Keratinocyte (primary cell): ENCODE measurements at regions not wholly inside any gene's neighbourhood (a gene's known extent, or its start where the extent isn't known, plus 50 kb on each side); places are given as distances from the start of the nearest gene placed in this dataset.
"Not testable (repeated sequence)": the region's sequence is repeated elsewhere in the genome, so short reads cannot be mapped to it uniquely, and the experiment has no call there.

Experiments
- DNase-seq: peaks from one replicate; pipeline ENCODE4 v3.0.0-alpha.2; 2011; ENCODE audit warnings: low read depth, missing footprints, low spot score
- FAIRE-seq: peaks from 2 replicates; lab custom pipeline; 2011; peaks lifted over from hg19 to GRCh38; lab: Jason Lieb, UNC
- H2AFZ ChIP-seq: 2 replicates; pipeline ENCODE4 v1.6.0; 2012; ENCODE audit warnings: low read length, control low read depth, inconsistent platforms; ENCODE audit not compliant: control insufficient read depth
- H3K27ac ChIP-seq: 2 replicates; pipeline ENCODE4 v1.5.1; 2011; ENCODE audit warnings: low read length; ENCODE audit not compliant: control insufficient read depth, insufficient read depth
- H3K27me3 ChIP-seq: 3 replicates; pipeline ENCODE4 v1.6.0; 2011; ENCODE audit warnings: low read length; ENCODE audit not compliant: control insufficient read depth, insufficient read depth; ENCODE audit errors: extremely low read depth
- H3K36me3 ChIP-seq, 2 experiments: 2 replicates in 1 of 2; 3 replicates in 1 of 2; pipeline ENCODE4 v1.5.1; 2011; ENCODE audit warnings: low read length in 2 of 2, mild to moderate bottlenecking in 1 of 2; ENCODE audit not compliant: control insufficient read depth in 2 of 2, insufficient read depth in 2 of 2; ENCODE audit errors: extremely low read depth in 1 of 2
- H3K4me1 ChIP-seq: 3 replicates; pipeline ENCODE4 v1.5.1; 2011; ENCODE audit warnings: low read length; ENCODE audit not compliant: control insufficient read depth, insufficient read depth; ENCODE audit errors: extremely low read depth
- H3K4me2 ChIP-seq: 3 replicates; pipeline ENCODE4 v1.6.0; 2011; ENCODE audit warnings: low read depth, low read length; ENCODE audit not compliant: control insufficient read depth, insufficient read depth; ENCODE audit errors: extremely low read depth
- H3K4me3 ChIP-seq, 3 experiments: fragments of 200-600 bp in 1 of 3; sonication (generic) in 1 of 3; 2 replicates in 2 of 3; 3 replicates in 1 of 3; pipeline ENCODE4 v1.5.1; 2011 to 2016; ENCODE audit warnings: low read length in 3 of 3, mild to moderate bottlenecking in 3 of 3, control low read depth in 2 of 3, inconsistent platforms in 1 of 3, low read depth in 1 of 3, mixed read lengths in 1 of 3, mixed run types in 1 of 3, moderate library complexity in 1 of 3; ENCODE audit not compliant: control insufficient read depth in 2 of 3, insufficient read depth in 2 of 3; ENCODE audit errors: extremely low read depth in 1 of 3
- H3K79me2 ChIP-seq: 2 replicates; pipeline ENCODE4 v1.6.0; 2012; ENCODE audit warnings: low read length; ENCODE audit not compliant: control insufficient read depth, insufficient read depth
- H3K9ac ChIP-seq: 3 replicates; pipeline ENCODE4 v1.6.0; 2011; ENCODE audit warnings: low read length; ENCODE audit not compliant: control insufficient read depth, insufficient read depth; ENCODE audit errors: extremely low read depth
- H3K9me1 ChIP-seq: 3 replicates; pipeline ENCODE4 v1.6.0; 2011; ENCODE audit warnings: low read length; ENCODE audit not compliant: control insufficient read depth, insufficient read depth; ENCODE audit errors: extremely low read depth
- H3K9me3 ChIP-seq: 2 replicates; pipeline ENCODE4 v1.5.1; 2012; ENCODE audit warnings: low read depth, low read length; ENCODE audit not compliant: control insufficient read depth
- H4K20me1 ChIP-seq: 3 replicates; pipeline ENCODE4 v1.6.0; 2011; ENCODE audit warnings: low read length; ENCODE audit not compliant: control insufficient read depth, insufficient read depth; ENCODE audit errors: extremely low read depth
- EZH2 ChIP-seq: IDR thresholded peaks from one replicate; pipeline ENCODE4 v1.6.1; 2012; ENCODE audit warnings: inconsistent platforms, mild to moderate bottlenecking, low read length, moderate library complexity
- dilution Hi-C: fragments of 300-500 bp; cut with MboI; formaldehyde crosslinking; loops from one replicate; pipeline ENCODE4 v1.7.0; 2020; ENCODE audit warnings: low sequenced_read_pairs; ENCODE audit not compliant: extremely low pct_ligation_motif_present
- TF ChIP-seq, protein P1 (sequence below), 3 experiments: IDR thresholded peaks in 1 of 3; conservative IDR thresholded peaks in 1 of 3; optimal IDR thresholded peaks in 1 of 3; 2 replicates in 2 of 3; 3 replicates in 1 of 3; pipeline versions ENCODE3 to v1.5.1; 2011; ENCODE audit warnings: low read length in 3 of 3, mild to moderate bottlenecking in 3 of 3, moderate library complexity in 2 of 3, control low read depth in 1 of 3, inconsistent platforms in 1 of 3; ENCODE audit not compliant: insufficient read depth in 2 of 3; ENCODE audit errors: extremely low read depth in 1 of 3

DNA sequence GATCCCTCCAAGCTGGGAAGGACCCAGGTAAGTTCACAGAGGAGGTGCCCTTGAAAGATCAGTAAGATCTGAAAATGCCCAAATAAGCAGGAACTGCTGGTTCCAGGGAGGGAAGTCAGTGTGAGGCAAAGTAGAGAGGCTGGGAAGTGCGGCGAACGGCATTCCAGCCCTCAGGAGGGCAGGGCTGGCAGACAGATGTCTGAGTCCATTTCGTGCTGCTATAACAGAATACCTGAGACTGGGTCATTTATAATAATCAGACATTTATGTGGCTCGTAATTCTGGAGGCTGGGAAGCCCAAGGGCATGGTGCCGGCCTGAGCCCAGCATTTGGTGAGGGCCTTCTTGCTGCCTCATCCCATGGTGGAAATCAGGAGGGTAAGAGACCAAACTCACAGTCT, 105.1 kb downstream of the TNFRSF13B start:
- not testable (repeated sequence) for H3K4me2 ChIP-seq, H3K9ac ChIP-seq

DNA sequence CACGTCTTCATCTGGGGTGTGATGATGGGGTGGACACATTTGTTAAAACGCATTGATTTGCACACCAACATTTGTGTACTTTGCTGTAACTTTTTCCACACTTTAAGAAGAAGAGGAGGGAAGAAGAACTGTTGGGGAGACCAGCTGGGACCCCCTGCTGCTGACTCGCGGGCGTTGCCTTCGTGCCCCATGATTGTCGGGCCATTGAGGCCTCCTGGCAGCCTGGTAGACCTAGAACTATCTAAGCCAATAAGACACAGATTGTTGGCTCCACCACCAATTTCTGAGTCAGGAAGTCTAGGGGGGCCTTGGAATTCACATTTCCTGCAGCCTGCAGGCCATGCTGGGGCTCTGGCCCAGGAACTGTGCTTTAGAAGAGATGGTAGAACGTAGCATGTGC, 105.5 kb downstream of the TNFRSF13B start:
- no peak for DNase-seq
- no peaks in the 10 kb centered on the region for H3K79me2 ChIP-seq
- no peaks in the 10 kb centered on the region for H4K20me1 ChIP-seq
- no peak overlapping the region for H3K27ac ChIP-seq
- H2AFZ ChIP-seq = no peak overlapping the region
- no peaks in the 10 kb centered on the region for H3K27me3 ChIP-seq
- FAIRE-seq = no peak
- TF ChIP-seq, protein P1, sequence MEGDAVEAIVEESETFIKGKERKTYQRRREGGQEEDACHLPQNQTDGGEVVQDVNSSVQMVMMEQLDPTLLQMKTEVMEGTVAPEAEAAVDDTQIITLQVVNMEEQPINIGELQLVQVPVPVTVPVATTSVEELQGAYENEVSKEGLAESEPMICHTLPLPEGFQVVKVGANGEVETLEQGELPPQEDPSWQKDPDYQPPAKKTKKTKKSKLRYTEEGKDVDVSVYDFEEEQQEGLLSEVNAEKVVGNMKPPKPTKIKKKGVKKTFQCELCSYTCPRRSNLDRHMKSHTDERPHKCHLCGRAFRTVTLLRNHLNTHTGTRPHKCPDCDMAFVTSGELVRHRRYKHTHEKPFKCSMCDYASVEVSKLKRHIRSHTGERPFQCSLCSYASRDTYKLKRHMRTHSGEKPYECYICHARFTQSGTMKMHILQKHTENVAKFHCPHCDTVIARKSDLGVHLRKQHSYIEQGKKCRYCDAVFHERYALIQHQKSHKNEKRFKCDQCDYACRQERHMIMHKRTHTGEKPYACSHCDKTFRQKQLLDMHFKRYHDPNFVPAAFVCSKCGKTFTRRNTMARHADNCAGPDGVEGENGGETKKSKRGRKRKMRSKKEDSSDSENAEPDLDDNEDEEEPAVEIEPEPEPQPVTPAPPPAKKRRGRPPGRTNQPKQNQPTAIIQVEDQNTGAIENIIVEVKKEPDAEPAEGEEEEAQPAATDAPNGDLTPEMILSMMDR (optimal IDR thresholded peaks at IDR 0.05 in 1 of 3, IDR thresholded peaks at IDR 0.05 in 1 of 3, conservative IDR thresholded peaks at IDR 0.05 in 1 of 3; ENCODE audit: extremely low read depth in 1 of 3, insufficient read depth in 2 of 3, low read length in 3 of 3) = no peak
- no peak for TF ChIP-seq EZH2
- no peak overlapping the region for H3K9ac ChIP-seq
- dilution Hi-C loops = no loop called here
- H3K9me3 ChIP-seq = no peaks in the 10 kb centered on the region
- H3K36me3 ChIP-seq = no peaks in the 10 kb centered on the region
- H3K4me3 ChIP-seq = no peak overlapping the region
- H3K9me1 ChIP-seq = no peaks in the 10 kb centered on the region
- H3K4me2 ChIP-seq = no peak overlapping the region
- H3K4me1 ChIP-seq = peaks cover 3% of the 10 kb centered on the region

More for the DNA sequence above, 105.1 kb downstream of the TNFRSF13B start:
- H2AFZ ChIP-seq, H3K4me1 ChIP-seq, H4K20me1 ChIP-seq, H3K4me3 ChIP-seq, H3K27me3 ChIP-seq, DNase-seq, H3K79me2 ChIP-seq, H3K9me3 ChIP-seq, H3K9me1 ChIP-seq, dilution Hi-C loops, H3K27ac ChIP-seq, H3K36me3 ChIP-seq, FAIRE-seq: not testable (repeated sequence)

DNA sequence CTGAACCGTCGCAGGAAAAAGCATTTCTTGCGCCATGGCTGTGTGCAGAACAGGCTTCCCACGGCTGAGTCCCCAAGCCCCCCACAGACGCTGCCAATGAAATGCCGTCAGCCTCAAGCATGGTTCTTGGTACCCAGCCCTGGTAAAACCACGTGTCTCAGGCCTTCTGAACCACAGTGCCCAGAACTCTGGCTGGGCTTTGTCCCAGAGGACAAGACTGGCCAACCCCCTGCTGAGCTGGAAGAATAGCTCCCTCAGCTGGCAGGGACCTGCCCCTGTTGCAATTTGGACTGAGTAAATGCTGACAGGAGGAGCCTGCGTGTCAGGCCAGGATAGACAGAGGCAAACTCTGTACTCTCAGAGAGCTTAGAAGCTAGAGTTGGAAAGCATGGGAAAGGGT, 106.2 kb downstream of the TNFRSF13B start:
- H3K36me3 ChIP-seq, H3K27me3 ChIP-seq, H3K27ac ChIP-seq, H3K79me2 ChIP-seq, H3K9ac ChIP-seq, H2AFZ ChIP-seq, dilution Hi-C loops, H3K4me1 ChIP-seq, H3K9me3 ChIP-seq, H4K20me1 ChIP-seq, H3K9me1 ChIP-seq, DNase-seq, H3K4me3 ChIP-seq, H3K4me2 ChIP-seq: not testable (repeated sequence)
- peak; percentile 48 for FAIRE-seq

DNA sequence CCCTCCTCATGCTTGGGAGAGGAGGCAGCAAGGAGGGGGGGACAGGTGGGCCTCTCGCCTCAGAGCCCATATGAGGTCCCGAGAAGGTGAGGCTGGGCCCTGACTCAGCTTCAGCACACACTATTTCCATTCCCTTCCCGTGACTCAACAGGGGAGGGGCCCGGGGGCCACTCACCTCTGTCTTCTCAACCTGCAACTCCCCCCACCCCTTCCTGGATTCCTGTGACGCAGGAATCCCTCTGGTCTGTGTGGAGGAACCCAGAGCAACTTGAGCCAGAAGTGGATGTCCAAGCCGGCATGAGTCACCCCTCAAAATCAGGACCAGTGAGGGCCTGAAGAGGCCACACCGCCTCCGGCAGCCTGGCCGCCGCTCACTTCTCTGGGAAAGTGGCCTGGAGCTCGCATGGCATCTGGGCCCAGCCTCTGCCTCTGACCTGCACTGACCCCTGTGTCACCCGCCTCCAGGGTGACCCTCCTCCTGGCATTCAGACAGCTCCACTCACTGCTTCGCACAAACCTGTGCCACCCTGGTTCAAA, 106.8 kb downstream of the TNFRSF13B start:
- dilution Hi-C loops, H3K36me3 ChIP-seq, H3K27ac ChIP-seq, DNase-seq, H3K9me3 ChIP-seq, H3K9ac ChIP-seq, H3K79me2 ChIP-seq, H3K9me1 ChIP-seq, H4K20me1 ChIP-seq, H3K4me3 ChIP-seq, H3K4me2 ChIP-seq, H3K27me3 ChIP-seq, H2AFZ ChIP-seq: not testable (repeated sequence)
- H3K4me1 ChIP-seq = peaks cover 14% of the 10 kb centered on the region
- peak; percentile 96 for FAIRE-seq
